GM23338 (cell line): ENCODE measurements at regions not wholly inside any gene's neighbourhood (a gene's known extent, or its start where the extent isn't known, plus 50 kb on each side); places are given as distances from the start of the nearest gene placed in this dataset.

Source experiments
- ATAC-seq: fragments of 200-7000 bp; cut with Tn5 transposase; 3 replicates; pipeline ENCODE4 v1.9.1; 2020
- DNase-seq: peaks from one replicate; pipeline ENCODE4 v3.0.0-alpha.2; 2015; ENCODE audit warnings: low spot score
- H2AFZ ChIP-seq: fragments of 200-600 bp; sonication (generic); 2 replicates; pipeline ENCODE4 v1.8.0; 2016; ENCODE audit warnings: antibody characterized with exemption, mild to moderate bottlenecking, moderate library complexity
- H3F3A ChIP-seq: fragments of 200-600 bp; sonication (generic); replicated peaks from 2 replicates; pipeline ENCODE4 v1.8.0; 2017; ENCODE audit warnings: antibody characterized with exemption, mixed run types, low read depth
- H3K27ac ChIP-seq: fragments of 200-600 bp; sonication (generic); 2 replicates; pipeline ENCODE4 v1.6.1; 2016; ENCODE audit warnings: low read depth
- H3K27me3 ChIP-seq: fragments of 200-600 bp; sonication (generic); 2 replicates; pipeline ENCODE4 v1.8.0; 2016; ENCODE audit warnings: mild to moderate bottlenecking, mixed run types, moderate library complexity; ENCODE audit not compliant: insufficient read depth
- H3K36me3 ChIP-seq: fragments of 200-600 bp; sonication (generic); 2 replicates; pipeline ENCODE4 v1.8.0; 2016; ENCODE audit warnings: mild to moderate bottlenecking; ENCODE audit not compliant: insufficient read depth
- H3K4me1 ChIP-seq: fragments of 200-600 bp; sonication (generic); 2 replicates; pipeline ENCODE4 v1.8.0; 2016; ENCODE audit warnings: mild to moderate bottlenecking, moderate library complexity; ENCODE audit not compliant: insufficient read depth
- H3K4me2 ChIP-seq: fragments of 200-600 bp; sonication (generic); 2 replicates; pipeline ENCODE4 v1.7.1; 2017; ENCODE audit warnings: mixed run types
- H3K4me3 ChIP-seq: fragments of 200-600 bp; sonication (generic); 2 replicates; pipeline ENCODE4 v1.6.1; 2016; ENCODE audit warnings: mixed run types
- H3K79me2 ChIP-seq: fragments of 200-600 bp; sonication (generic); replicated peaks from 2 replicates; pipeline ENCODE4 v1.8.0; 2017; ENCODE audit warnings: mild to moderate bottlenecking; ENCODE audit not compliant: insufficient read depth
- H3K9me2 ChIP-seq: fragments of 200-600 bp; sonication (generic); 2 replicates; pipeline ENCODE4 v1.8.0; 2017; ENCODE audit not compliant: insufficient read depth
- H4K20me1 ChIP-seq: fragments of 200-600 bp; sonication (generic); replicated peaks from 2 replicates; pipeline ENCODE4 v1.8.0; 2017; ENCODE audit warnings: mild to moderate bottlenecking; ENCODE audit not compliant: insufficient read depth
- H3K27ac Mint-ChIP-seq: 2 replicates; pipeline ENCODE4 v1.8.0; 2020; ENCODE audit warnings: inconsistent platforms, mild to moderate bottlenecking, moderate library complexity, mixed read lengths
- H3K27me3 Mint-ChIP-seq: 3 replicates; pipeline ENCODE4 v1.8.0; 2022; ENCODE audit warnings: low read depth, mild to moderate bottlenecking, moderate library complexity, mixed read lengths, inconsistent platforms; ENCODE audit not compliant: insufficient read depth, poor library complexity
- H3K36me3 Mint-ChIP-seq: 3 replicates; pipeline ENCODE4 v1.8.0; 2021; ENCODE audit warnings: low read depth, mild to moderate bottlenecking, inconsistent platforms, moderate library complexity, mixed read lengths
- H3K4me1 Mint-ChIP-seq: 3 replicates; pipeline ENCODE4 v1.8.0; 2020; ENCODE audit warnings: mild to moderate bottlenecking, inconsistent platforms, mixed read lengths
- H3K4me3 Mint-ChIP-seq: 3 replicates; pipeline ENCODE4 v1.8.0; 2021; ENCODE audit warnings: moderate library complexity, mild to moderate bottlenecking, inconsistent platforms, mixed read lengths
- H3K9me3 Mint-ChIP-seq: 3 replicates; pipeline ENCODE4 v1.8.0; 2020; ENCODE audit warnings: moderate library complexity, mild to moderate bottlenecking, inconsistent platforms, mixed read lengths
- CREB1 ChIP-seq: fragments of 250-450 bp; sonication (Bioruptor Pico); IDR thresholded peaks from 2 replicates; pipeline ENCODE4 v1.5.0; 2020; ENCODE audit warnings: low read depth, mild to moderate bottlenecking, moderate library complexity
- CTCF ChIP-seq, 2 experiments: fragments of 200-600 bp in 1 of 2; sonication (generic) in 1 of 2; conservative IDR thresholded peaks; 2 replicates each; pipeline versions ENCODE4 v1.5.1 to v1.6.1; 2016 to 2017; ENCODE audit warnings: antibody characterized with exemption in 2 of 2, low read depth in 2 of 2, mild to moderate bottlenecking in 2 of 2, moderate library complexity in 1 of 2
- EZH2phosphoT487 ChIP-seq: fragments of 200-600 bp; sonication (generic); IDR thresholded peaks from one replicate; pipeline ENCODE4 v1.8.1; 2018; ENCODE audit warnings: antibody characterized with exemption; ENCODE audit not compliant: unreplicated experiment
- REST ChIP-seq: IDR thresholded peaks from one replicate; pipeline ENCODE4 v1.6.1; 2018; ENCODE audit warnings: antibody characterized with exemption; ENCODE audit not compliant: unreplicated experiment
- STAT1 ChIP-seq: IDR thresholded peaks from one replicate; pipeline ENCODE4 v1.6.1; 2016; ENCODE audit warnings: antibody characterized with exemption; ENCODE audit not compliant: unreplicated experiment
- ZNF114 ChIP-seq: fragments of 250-450 bp; sonication (Bioruptor Pico); IDR thresholded peaks from 2 replicates; pipeline ENCODE4 v1.5.0; 2020; ENCODE audit warnings: mild to moderate bottlenecking, moderate library complexity
- ZNF331 ChIP-seq: fragments of 250-450 bp; sonication (Bioruptor Pico); IDR thresholded peaks from 2 replicates; pipeline ENCODE4 v1.5.0; 2020; ENCODE audit warnings: low read depth, mild to moderate bottlenecking, moderate library complexity
- ZNF462 ChIP-seq: fragments of 250-450 bp; sonication (Bioruptor Pico); IDR thresholded peaks from 2 replicates; pipeline ENCODE4 v1.5.0; 2020; ENCODE audit warnings: mild to moderate bottlenecking, moderate library complexity

GRCh38 chr10:8213735-8214134 is 159.2 kb downstream of the GATA3 start:
- DNase-seq, result no peak
- no peaks in the 10 kb centered on the region; the same call in 2 of the 3 replicates for H3K9me3 Mint-ChIP-seq
- TF ChIP-seq ZNF114 (no peak), STAT1 (no peak), ZNF331 (CRISPR knock-in tag) (no peak), CREB1 (CRISPR knock-in tag) (no peak), ZNF462 (no peak), EZH2phosphoT487 (no peak)

GRCh38 chr10:8214587-8214986 is 160.1 kb downstream of the GATA3 start:
- Mint-ChIP-seq H3K4me3 (no peak overlapping the region), H3K36me3 (no peaks in the 10 kb centered on the region), H3K9me3 (no peaks in the 10 kb centered on the region; the same call in 2 of the 3 replicates), H3K27me3 (no peaks in the 10 kb centered on the region), H3K27ac (no peak overlapping the region), H3K4me1 (no peaks in the 10 kb centered on the region)
- no peak for ATAC-seq
- Histone ChIP-seq H4K20me1 (no peaks in the 10 kb centered on the region), H3K9me2 (peaks cover 3% of the 10 kb centered on the region; the same call in 1 of the 2 replicates), H3K4me3 (no peak overlapping the region), H2AFZ (no peak overlapping the region), H3K27me3 (no peaks in the 10 kb centered on the region), H3K79me2 (no peaks in the 10 kb centered on the region), H3K36me3 (no peaks in the 10 kb centered on the region), H3K4me1 (no peaks in the 10 kb centered on the region), H3K27ac (no peak overlapping the region), H3K4me2 (no peak overlapping the region), H3F3A (no peaks in the 10 kb centered on the region)
- DNase-seq, result no peak
- TF ChIP-seq REST (no peak), CTCF (conservative IDR thresholded peaks at IDR 0.05; ENCODE audit: low read depth in 2 of 2) (no peak)

More at GRCh38 chr10:8213735-8214134, 159.2 kb downstream of the GATA3 start:
- Histone ChIP-seq H2AFZ (no peak overlapping the region), H3K4me2 (no peak overlapping the region), H3F3A (no peaks in the 10 kb centered on the region), H4K20me1 (no peaks in the 10 kb centered on the region), H3K27me3 (no peaks in the 10 kb centered on the region), H3K9me2 (peaks cover 3% of the 10 kb centered on the region; the same call in 1 of the 2 replicates), H3K4me3 (no peak overlapping the region), H3K79me2 (no peaks in the 10 kb centered on the region), H3K27ac (no peak overlapping the region), H3K36me3 (no peaks in the 10 kb centered on the region), H3K4me1 (no peaks in the 10 kb centered on the region)
- H3K4me1 Mint-ChIP-seq, result no peaks in the 10 kb centered on the region
- H3K36me3 Mint-ChIP-seq, result no peaks in the 10 kb centered on the region
- no peak overlapping the region for H3K27ac Mint-ChIP-seq
- H3K27me3 Mint-ChIP-seq, result no peaks in the 10 kb centered on the region
- no peak overlapping the region for H3K4me3 Mint-ChIP-seq
- no peak for ATAC-seq
